K562 (cell line): ENCODE measurements at regions not wholly inside any gene's neighbourhood (a gene's known extent, or its start where the extent isn't known, plus 50 kb on each side); places are given as distances from the start of the nearest gene placed in this dataset.

Source experiments
- CBFA2T2 ChIP-seq: fragments of 450-650 bp; conservative IDR thresholded peaks from 2 replicates; pipeline ENCODE4 v1.6.1; 2017; ENCODE audit warnings: mild to moderate bottlenecking
- CBX8 ChIP-seq: fragments of 200-600 bp; sonication (generic); IDR thresholded peaks from 2 replicates; pipeline ENCODE4 v1.6.1; 2012; ENCODE audit warnings: borderline replicate concordance, mixed run types, low read depth, mild to moderate bottlenecking, moderate library complexity, mixed read lengths, low read length, control low read depth, inconsistent platforms; ENCODE audit not compliant: poor library complexity, severe bottlenecking; ENCODE audit errors: extremely low read depth
- CXXC5 ChIP-seq: fragments of 250-450 bp; sonication (Bioruptor Pico); IDR thresholded peaks from 2 replicates; pipeline ENCODE4 v1.8.0; 2022; ENCODE audit warnings: inconsistent platforms, mild to moderate bottlenecking, moderate library complexity
- FOXJ3 ChIP-seq: sonication (generic); formaldehyde crosslinking; IDR thresholded peaks from 2 replicates; pipeline ENCODE4 v1.4.0; 2020; ENCODE audit warnings: mild to moderate bottlenecking, missing genetic modification reagents
- HNRNPH1 ChIP-seq: fragments of 200-400 bp; formaldehyde crosslinking; optimal IDR thresholded peaks from 2 replicates; pipeline ENCODE3; 2017; ENCODE audit warnings: low read depth, mild to moderate bottlenecking, low read length, moderate library complexity
- NFE2 ChIP-seq: IDR thresholded peaks from 2 replicates; pipeline ENCODE4 v1.6.1; 2014; ENCODE audit warnings: antibody characterized with exemption, low read depth
- NR2C2 ChIP-seq, 2 experiments: fragments of 200-800 bp in 1 of 2; sonication (Bioruptor generic) in 1 of 2; sonication (generic) in 1 of 2; formaldehyde crosslinking in 1 of 2; IDR thresholded peaks; 2 replicates each; pipeline versions ENCODE4 v1.6.1 to v1.8.0; 2016 to 2022; ENCODE audit warnings: mild to moderate bottlenecking in 1 of 2, missing compliant biosample characterization in 1 of 2, missing genetic modification characterization in 1 of 2, missing genetic modification reagents in 1 of 2
- SIN3B ChIP-seq: fragments of 450-650 bp; IDR thresholded peaks from 2 replicates; pipeline ENCODE4 v1.6.1; 2017; ENCODE audit warnings: low read depth, mild to moderate bottlenecking, moderate library complexity
- SMARCB1 ChIP-seq: IDR thresholded peaks from 2 replicates; pipeline ENCODE4 v1.6.1; 2011; ENCODE audit warnings: improper control_type of control experiment, low read depth; ENCODE audit not compliant: insufficient read length
- ZFPM2 ChIP-seq: fragments of 250-450 bp; sonication (Bioruptor Pico); IDR thresholded peaks from 2 replicates; pipeline ENCODE4 v1.5.1; 2022; ENCODE audit warnings: mild to moderate bottlenecking
- ZNF583 ChIP-seq: fragments of 250-450 bp; sonication (Bioruptor Pico); IDR thresholded peaks from 2 replicates; pipeline ENCODE4 v1.4.0; 2020
- TF ChIP-seq, protein P1 (sequence below): fragments of 450-650 bp; formaldehyde crosslinking; IDR thresholded peaks from 2 replicates; pipeline ENCODE4 v1.4.0; 2022; ENCODE audit warnings: mild to moderate bottlenecking, moderate library complexity
- TF ChIP-seq, protein P2 (sequence below): fragments of 200-800 bp; sonication (Bioruptor generic); IDR thresholded peaks from 2 replicates; pipeline ENCODE4 v1.6.1; 2016; ENCODE audit warnings: missing genetic modification characterization, missing compliant biosample characterization
- TF ChIP-seq, protein P3 (sequence below), 2 experiments: fragments of 450-650 bp; IDR thresholded peaks; 2 replicates each; pipeline ENCODE4 v1.6.1; 2016
- TF ChIP-seq, protein P4 (sequence below), 2 experiments: fragments of 250-450 bp in 1 of 2; fragments of 450-650 bp in 1 of 2; sonication (Bioruptor Pico) in 1 of 2; IDR thresholded peaks; 2 replicates each; pipeline versions ENCODE4 v1.6.1 to v1.8.0; 2016 to 2021; ENCODE audit warnings: mild to moderate bottlenecking in 2 of 2, moderate library complexity in 2 of 2, missing compliant biosample characterization in 1 of 2, missing genetic modification characterization in 1 of 2
- TF ChIP-seq, protein P5 (sequence below): fragments of 450-650 bp; formaldehyde crosslinking; IDR thresholded peaks from 2 replicates; pipeline ENCODE4 v1.4.0; 2020; ENCODE audit warnings: mild to moderate bottlenecking, moderate library complexity

DNA sequence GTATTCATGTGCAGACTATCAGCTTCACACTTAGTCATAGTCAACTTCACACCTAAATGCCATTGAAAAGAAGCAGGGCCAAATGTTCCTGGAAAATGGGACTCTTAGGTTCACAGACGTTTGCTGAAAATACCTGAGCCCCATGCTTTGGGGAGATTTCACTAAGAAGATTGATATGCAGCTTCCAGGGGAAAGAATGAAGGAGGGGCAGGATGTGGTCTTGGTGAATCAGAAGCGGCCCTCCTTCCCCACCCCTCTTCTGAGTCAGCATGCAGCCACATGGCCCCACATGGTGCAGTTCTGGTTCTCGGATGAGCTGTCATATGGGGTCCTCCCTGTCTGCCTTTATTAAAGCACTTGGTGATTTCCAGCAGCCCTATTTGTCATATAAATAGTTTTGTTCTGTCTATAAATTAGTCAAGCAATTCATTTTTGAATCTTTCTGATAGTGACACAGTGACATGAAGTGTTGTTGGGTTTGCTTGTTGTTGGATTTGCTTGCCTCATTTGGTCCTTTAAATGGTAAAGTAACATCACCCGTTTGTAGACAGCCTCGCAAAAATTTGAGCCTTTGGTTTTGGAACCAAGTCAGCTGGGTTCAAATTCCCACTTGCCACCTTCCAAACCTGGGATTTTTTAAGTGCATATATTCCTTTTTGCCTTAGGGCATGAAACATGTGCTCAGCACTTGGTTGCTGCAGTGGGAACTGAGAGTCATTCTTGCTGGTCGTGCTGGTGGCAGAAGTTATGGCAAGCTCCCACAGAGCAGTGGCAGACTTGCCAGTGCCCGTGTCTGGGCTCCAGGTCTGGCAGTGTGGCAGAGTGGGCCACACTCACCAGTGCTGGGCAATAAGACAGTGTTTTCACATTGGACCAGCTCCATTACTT is 68.1 kb upstream of the CDK6 start (continued):
- TF ChIP-seq, protein P1, sequence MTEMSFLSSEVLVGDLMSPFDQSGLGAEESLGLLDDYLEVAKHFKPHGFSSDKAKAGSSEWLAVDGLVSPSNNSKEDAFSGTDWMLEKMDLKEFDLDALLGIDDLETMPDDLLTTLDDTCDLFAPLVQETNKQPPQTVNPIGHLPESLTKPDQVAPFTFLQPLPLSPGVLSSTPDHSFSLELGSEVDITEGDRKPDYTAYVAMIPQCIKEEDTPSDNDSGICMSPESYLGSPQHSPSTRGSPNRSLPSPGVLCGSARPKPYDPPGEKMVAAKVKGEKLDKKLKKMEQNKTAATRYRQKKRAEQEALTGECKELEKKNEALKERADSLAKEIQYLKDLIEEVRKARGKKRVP: no peak
- TF ChIP-seq SIN3B: no peak
- TF ChIP-seq, protein P2, sequence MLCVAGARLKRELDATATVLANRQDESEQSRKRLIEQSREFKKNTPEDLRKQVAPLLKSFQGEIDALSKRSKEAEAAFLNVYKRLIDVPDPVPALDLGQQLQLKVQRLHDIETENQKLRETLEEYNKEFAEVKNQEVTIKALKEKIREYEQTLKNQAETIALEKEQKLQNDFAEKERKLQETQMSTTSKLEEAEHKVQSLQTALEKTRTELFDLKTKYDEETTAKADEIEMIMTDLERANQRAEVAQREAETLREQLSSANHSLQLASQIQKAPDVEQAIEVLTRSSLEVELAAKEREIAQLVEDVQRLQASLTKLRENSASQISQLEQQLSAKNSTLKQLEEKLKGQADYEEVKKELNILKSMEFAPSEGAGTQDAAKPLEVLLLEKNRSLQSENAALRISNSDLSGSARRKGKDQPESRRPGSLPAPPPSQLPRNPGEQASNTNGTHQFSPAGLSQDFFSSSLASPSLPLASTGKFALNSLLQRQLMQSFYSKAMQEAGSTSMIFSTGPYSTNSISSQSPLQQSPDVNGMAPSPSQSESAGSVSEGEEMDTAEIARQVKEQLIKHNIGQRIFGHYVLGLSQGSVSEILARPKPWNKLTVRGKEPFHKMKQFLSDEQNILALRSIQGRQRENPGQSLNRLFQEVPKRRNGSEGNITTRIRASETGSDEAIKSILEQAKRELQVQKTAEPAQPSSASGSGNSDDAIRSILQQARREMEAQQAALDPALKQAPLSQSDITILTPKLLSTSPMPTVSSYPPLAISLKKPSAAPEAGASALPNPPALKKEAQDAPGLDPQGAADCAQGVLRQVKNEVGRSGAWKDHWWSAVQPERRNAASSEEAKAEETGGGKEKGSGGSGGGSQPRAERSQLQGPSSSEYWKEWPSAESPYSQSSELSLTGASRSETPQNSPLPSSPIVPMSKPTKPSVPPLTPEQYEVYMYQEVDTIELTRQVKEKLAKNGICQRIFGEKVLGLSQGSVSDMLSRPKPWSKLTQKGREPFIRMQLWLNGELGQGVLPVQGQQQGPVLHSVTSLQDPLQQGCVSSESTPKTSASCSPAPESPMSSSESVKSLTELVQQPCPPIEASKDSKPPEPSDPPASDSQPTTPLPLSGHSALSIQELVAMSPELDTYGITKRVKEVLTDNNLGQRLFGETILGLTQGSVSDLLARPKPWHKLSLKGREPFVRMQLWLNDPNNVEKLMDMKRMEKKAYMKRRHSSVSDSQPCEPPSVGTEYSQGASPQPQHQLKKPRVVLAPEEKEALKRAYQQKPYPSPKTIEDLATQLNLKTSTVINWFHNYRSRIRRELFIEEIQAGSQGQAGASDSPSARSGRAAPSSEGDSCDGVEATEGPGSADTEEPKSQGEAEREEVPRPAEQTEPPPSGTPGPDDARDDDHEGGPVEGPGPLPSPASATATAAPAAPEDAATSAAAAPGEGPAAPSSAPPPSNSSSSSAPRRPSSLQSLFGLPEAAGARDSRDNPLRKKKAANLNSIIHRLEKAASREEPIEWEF (CRISPR knock-in tag): no peak
- TF ChIP-seq CBFA2T2: 0 out of 2 replicates have a peak, but pooled peaks have one; percentile 12
- TF ChIP-seq, protein P3, sequence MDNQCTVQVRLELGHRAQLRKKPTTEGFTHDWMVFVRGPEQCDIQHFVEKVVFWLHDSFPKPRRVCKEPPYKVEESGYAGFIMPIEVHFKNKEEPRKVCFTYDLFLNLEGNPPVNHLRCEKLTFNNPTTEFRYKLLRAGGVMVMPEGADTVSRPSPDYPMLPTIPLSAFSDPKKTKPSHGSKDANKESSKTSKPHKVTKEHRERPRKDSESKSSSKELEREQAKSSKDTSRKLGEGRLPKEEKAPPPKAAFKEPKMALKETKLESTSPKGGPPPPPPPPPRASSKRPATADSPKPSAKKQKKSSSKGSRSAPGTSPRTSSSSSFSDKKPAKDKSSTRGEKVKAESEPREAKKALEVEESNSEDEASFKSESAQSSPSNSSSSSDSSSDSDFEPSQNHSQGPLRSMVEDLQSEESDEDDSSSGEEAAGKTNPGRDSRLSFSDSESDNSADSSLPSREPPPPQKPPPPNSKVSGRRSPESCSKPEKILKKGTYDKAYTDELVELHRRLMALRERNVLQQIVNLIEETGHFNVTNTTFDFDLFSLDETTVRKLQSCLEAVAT (IDR thresholded peaks at IDR 0.05): 0 out of 4 replicates have a peak, but pooled peaks of 1 of the 2 experiments have one; percentile 41
- TF ChIP-seq SMARCB1: no peak
- TF ChIP-seq ZFPM2: no peak
- TF ChIP-seq HNRNPH1: no peak
- no peak for TF ChIP-seq CXXC5 (CRISPR knock-in tag)
- peak; percentile 87 for TF ChIP-seq NFE2
- TF ChIP-seq, protein P4, sequence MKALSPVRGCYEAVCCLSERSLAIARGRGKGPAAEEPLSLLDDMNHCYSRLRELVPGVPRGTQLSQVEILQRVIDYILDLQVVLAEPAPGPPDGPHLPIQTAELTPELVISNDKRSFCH (CRISPR knock-in tag; IDR thresholded peaks at IDR 0.05): no peak
- TF ChIP-seq, protein P4 (tag; IDR thresholded peaks at IDR 0.05): no peak
- TF ChIP-seq ZNF583: no peak
- 0 out of 2 replicates have a peak, but pooled peaks have one; percentile 56 for TF ChIP-seq FOXJ3 (CRISPR knock-in tag)
- TF ChIP-seq, protein P5, sequence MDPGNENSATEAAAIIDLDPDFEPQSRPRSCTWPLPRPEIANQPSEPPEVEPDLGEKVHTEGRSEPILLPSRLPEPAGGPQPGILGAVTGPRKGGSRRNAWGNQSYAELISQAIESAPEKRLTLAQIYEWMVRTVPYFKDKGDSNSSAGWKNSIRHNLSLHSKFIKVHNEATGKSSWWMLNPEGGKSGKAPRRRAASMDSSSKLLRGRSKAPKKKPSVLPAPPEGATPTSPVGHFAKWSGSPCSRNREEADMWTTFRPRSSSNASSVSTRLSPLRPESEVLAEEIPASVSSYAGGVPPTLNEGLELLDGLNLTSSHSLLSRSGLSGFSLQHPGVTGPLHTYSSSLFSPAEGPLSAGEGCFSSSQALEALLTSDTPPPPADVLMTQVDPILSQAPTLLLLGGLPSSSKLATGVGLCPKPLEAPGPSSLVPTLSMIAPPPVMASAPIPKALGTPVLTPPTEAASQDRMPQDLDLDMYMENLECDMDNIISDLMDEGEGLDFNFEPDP (CRISPR knock-in tag): no peak
- no peak for TF ChIP-seq CBX8
- no peak for TF ChIP-seq NR2C2 (CRISPR knock-in tag; IDR thresholded peaks at IDR 0.05)
- TF ChIP-seq NR2C2 (tag; IDR thresholded peaks at IDR 0.05): no peak
